ENCODE measurements at regions not wholly inside any gene's neighbourhood (a gene's known extent, or its start where the extent isn't known, plus 50 kb on each side); places are given as distances from the start of the nearest gene placed in this dataset.

- Histone ChIP-seq H3K4me1 (ENCODE audit: control insufficient read depth, insufficient read depth, low read length) (no peaks in the 10 kb centered on the region), H3K4me3 (ENCODE audit: low read length) (no peak overlapping the region), H3K9ac (ENCODE audit: low read length) (no peak overlapping the region), H3K9me3 (ENCODE audit: control insufficient read depth, low read length) (no peaks in the 10 kb centered on the region), H3K36me3 (ENCODE audit: control insufficient read depth, insufficient read depth, low read length, severe bottlenecking) (no peaks in the 10 kb centered on the region), H3K27me3 (replicated peaks; ENCODE audit: control insufficient read depth, insufficient read depth, low read length) (no peaks in the 10 kb centered on the region)
- DNase-seq (ENCODE audit: low read depth) = no peak
These were observed 259.9 kb upstream of the NR2F2 start for GRCh38 chr15:96070636-96071035.

GRCh38 chr15:96072821-96073220 is 257.7 kb upstream of the NR2F2 start:
- Histone ChIP-seq H3K4me3 (ENCODE audit: low read length) (no peak overlapping the region), H3K4me1 (ENCODE audit: control insufficient read depth, insufficient read depth, low read length) (no peaks in the 10 kb centered on the region), H3K9me3 (ENCODE audit: control insufficient read depth, low read length) (no peaks in the 10 kb centered on the region)

GRCh38 chr15:96073908-96074307 is 256.6 kb upstream of the NR2F2 start:
- Histone ChIP-seq H3K4me3 (ENCODE audit: low read length) (no peak overlapping the region), H3K9ac (ENCODE audit: low read length) (no peak overlapping the region), H3K9me3 (ENCODE audit: control insufficient read depth, low read length) (no peaks in the 10 kb centered on the region), H3K36me3 (ENCODE audit: control insufficient read depth, insufficient read depth, low read length, severe bottlenecking) (no peaks in the 10 kb centered on the region), H3K4me1 (ENCODE audit: control insufficient read depth, insufficient read depth, low read length) (no peaks in the 10 kb centered on the region), H3K27me3 (replicated peaks; ENCODE audit: control insufficient read depth, insufficient read depth, low read length) (no peaks in the 10 kb centered on the region)
- no peak for DNase-seq (ENCODE audit: low read depth)

More at GRCh38 chr15:96072821-96073220, 257.7 kb upstream of the NR2F2 start:
- no peaks in the 10 kb centered on the region for H3K36me3 ChIP-seq (ENCODE audit: control insufficient read depth, insufficient read depth, low read length, severe bottlenecking)
- H3K9ac ChIP-seq (ENCODE audit: low read length) = no peak overlapping the region
- H3K27me3 ChIP-seq (replicated peaks; ENCODE audit: control insufficient read depth, insufficient read depth, low read length) = no peaks in the 10 kb centered on the region
- no peak for DNase-seq (ENCODE audit: low read depth)

- Histone ChIP-seq H3K4me1 (ENCODE audit: control insufficient read depth, insufficient read depth, low read length) (no peaks in the 10 kb centered on the region), H3K27me3 (replicated peaks; ENCODE audit: control insufficient read depth, insufficient read depth, low read length) (no peaks in the 10 kb centered on the region), H3K9ac (ENCODE audit: low read length) (no peak overlapping the region), H3K36me3 (ENCODE audit: control insufficient read depth, insufficient read depth, low read length, severe bottlenecking) (no peaks in the 10 kb centered on the region), H3K4me3 (ENCODE audit: low read length) (no peak overlapping the region), H3K9me3 (ENCODE audit: control insufficient read depth, low read length) (no peaks in the 10 kb centered on the region)
- DNase-seq (ENCODE audit: low read depth) = no peak
These were observed 254.6 kb upstream of the NR2F2 start for GRCh38 chr15:96075895-96076294.

- Histone ChIP-seq H3K9me3 (ENCODE audit: control insufficient read depth, low read length) (no peaks in the 10 kb centered on the region), H3K4me3 (ENCODE audit: low read length) (no peak overlapping the region)
- DNase-seq (ENCODE audit: low read depth) = no peak
These were observed 254.2 kb upstream of the NR2F2 start for GRCh38 chr15:96076350-96076749.

GRCh38 chr15:96079041-96079440 is 251.5 kb upstream of the NR2F2 start:
- H3K27me3 ChIP-seq (replicated peaks; ENCODE audit: control insufficient read depth, insufficient read depth, low read length) = no peaks in the 10 kb centered on the region
- H3K4me1 ChIP-seq (ENCODE audit: control insufficient read depth, insufficient read depth, low read length) = no peaks in the 10 kb centered on the region
- no peak overlapping the region for H3K9ac ChIP-seq (ENCODE audit: low read length)
- no peak overlapping the region for H3K4me3 ChIP-seq (ENCODE audit: low read length)
- no peaks in the 10 kb centered on the region for H3K36me3 ChIP-seq (ENCODE audit: control insufficient read depth, insufficient read depth, low read length, severe bottlenecking)
- DNase-seq (ENCODE audit: low read depth) = no peak
- no peaks in the 10 kb centered on the region for H3K9me3 ChIP-seq (ENCODE audit: control insufficient read depth, low read length)

More at GRCh38 chr15:96076350-96076749, 254.2 kb upstream of the NR2F2 start:
- no peaks in the 10 kb centered on the region for H3K4me1 ChIP-seq (ENCODE audit: control insufficient read depth, insufficient read depth, low read length)
- no peak overlapping the region for H3K9ac ChIP-seq (ENCODE audit: low read length)
- no peaks in the 10 kb centered on the region for H3K27me3 ChIP-seq (replicated peaks; ENCODE audit: control insufficient read depth, insufficient read depth, low read length)
- H3K36me3 ChIP-seq (ENCODE audit: control insufficient read depth, insufficient read depth, low read length, severe bottlenecking) = no peaks in the 10 kb centered on the region

GRCh38 chr15:96079882-96080281 is 250.6 kb upstream of the NR2F2 start:
- Histone ChIP-seq H3K4me1 (ENCODE audit: control insufficient read depth, insufficient read depth, low read length) (no peaks in the 10 kb centered on the region), H3K27me3 (replicated peaks; ENCODE audit: control insufficient read depth, insufficient read depth, low read length) (no peaks in the 10 kb centered on the region), H3K9me3 (ENCODE audit: control insufficient read depth, low read length) (no peaks in the 10 kb centered on the region), H3K4me3 (ENCODE audit: low read length) (no peak overlapping the region), H3K9ac (ENCODE audit: low read length) (no peak overlapping the region), H3K36me3 (ENCODE audit: control insufficient read depth, insufficient read depth, low read length, severe bottlenecking) (no peaks in the 10 kb centered on the region)
- DNase-seq (ENCODE audit: low read depth) = no peak

- no peak for DNase-seq (ENCODE audit: low read depth)
- H3K9ac ChIP-seq (ENCODE audit: low read length) = no peak overlapping the region
- no peak overlapping the region for H3K4me3 ChIP-seq (ENCODE audit: low read length)
- no peaks in the 10 kb centered on the region for H3K36me3 ChIP-seq (ENCODE audit: control insufficient read depth, insufficient read depth, low read length, severe bottlenecking)
- no peaks in the 10 kb centered on the region for H3K27me3 ChIP-seq (replicated peaks; ENCODE audit: control insufficient read depth, insufficient read depth, low read length)
- H3K4me1 ChIP-seq (ENCODE audit: control insufficient read depth, insufficient read depth, low read length) = peaks cover 13% of the 10 kb centered on the region
- no peaks in the 10 kb centered on the region for H3K9me3 ChIP-seq (ENCODE audit: control insufficient read depth, low read length)
These were observed 244.3 kb upstream of the NR2F2 start for GRCh38 chr15:96086164-96086563.

GRCh38 chr15:96087180-96087884 is 243.2 kb upstream of the NR2F2 start:
- Histone ChIP-seq H3K4me1 (ENCODE audit: control insufficient read depth, insufficient read depth, low read length) (peaks cover 13% of the 10 kb centered on the region), H3K4me3 (ENCODE audit: low read length) (no peak overlapping the region)
- DNase-seq (ENCODE audit: low read depth) = no peak

GRCh38 chr15:96088650-96089049 is 241.8 kb upstream of the NR2F2 start:
- no peak overlapping the region for H3K9ac ChIP-seq (ENCODE audit: low read length)
- no peaks in the 10 kb centered on the region for H3K27me3 ChIP-seq (replicated peaks; ENCODE audit: control insufficient read depth, insufficient read depth, low read length)
- H3K36me3 ChIP-seq (ENCODE audit: control insufficient read depth, insufficient read depth, low read length, severe bottlenecking) = no peaks in the 10 kb centered on the region
- no peak overlapping the region for H3K4me3 ChIP-seq (ENCODE audit: low read length)
- H3K4me1 ChIP-seq (ENCODE audit: control insufficient read depth, insufficient read depth, low read length) = peaks cover 13% of the 10 kb centered on the region
- no peak for DNase-seq (ENCODE audit: low read depth)
- no peaks in the 10 kb centered on the region for H3K9me3 ChIP-seq (ENCODE audit: control insufficient read depth, low read length)

More at GRCh38 chr15:96087180-96087884, 243.2 kb upstream of the NR2F2 start:
- no peaks in the 10 kb centered on the region for H3K36me3 ChIP-seq (ENCODE audit: control insufficient read depth, insufficient read depth, low read length, severe bottlenecking)
- no peaks in the 10 kb centered on the region for H3K27me3 ChIP-seq (replicated peaks; ENCODE audit: control insufficient read depth, insufficient read depth, low read length)
- H3K9me3 ChIP-seq (ENCODE audit: control insufficient read depth, low read length) = no peaks in the 10 kb centered on the region
- no peak overlapping the region for H3K9ac ChIP-seq (ENCODE audit: low read length)

- H3K27me3 ChIP-seq (replicated peaks; ENCODE audit: control insufficient read depth, insufficient read depth, low read length) = no peaks in the 10 kb centered on the region
- no peak overlapping the region for H3K4me3 ChIP-seq (ENCODE audit: low read length)
- no peaks in the 10 kb centered on the region for H3K9me3 ChIP-seq (ENCODE audit: control insufficient read depth, low read length)
- H3K36me3 ChIP-seq (ENCODE audit: control insufficient read depth, insufficient read depth, low read length, severe bottlenecking) = no peaks in the 10 kb centered on the region
- peaks cover 13% of the 10 kb centered on the region for H3K4me1 ChIP-seq (ENCODE audit: control insufficient read depth, insufficient read depth, low read length)
- no peak overlapping the region for H3K9ac ChIP-seq (ENCODE audit: low read length)
- DNase-seq (ENCODE audit: low read depth) = no peak
These were observed 241.0 kb upstream of the NR2F2 start for GRCh38 chr15:96089405-96090058.

Data from adipocyte (in vitro differentiated cells).